ENCODE measurements at regions not wholly inside any gene's neighbourhood (a gene's known extent, or its start where the extent isn't known, plus 50 kb on each side); places are given as distances from the start of the nearest gene placed in this dataset.

DNA sequence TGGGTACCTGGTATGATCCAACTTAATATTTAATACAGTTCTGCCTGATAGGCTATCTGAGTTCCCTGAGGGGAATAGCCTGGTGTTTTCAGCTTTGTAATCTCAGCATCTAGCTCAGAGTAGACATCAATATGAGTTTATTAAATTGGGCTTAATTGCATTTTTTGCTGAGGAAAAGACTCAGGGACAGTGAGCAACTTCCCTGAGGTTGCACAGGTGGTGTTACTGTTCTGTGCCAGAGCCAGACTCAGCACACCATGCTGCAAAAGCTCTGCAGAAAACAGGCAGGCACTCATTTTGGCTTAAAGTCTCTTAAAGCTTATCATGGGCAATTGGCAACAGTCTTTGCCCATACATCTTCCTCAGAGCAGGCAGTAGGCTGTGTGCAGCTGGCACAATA is 90.5 kb upstream of the JUN start:
- Histone ChIP-seq H3K27ac (peak overlapping the region; percentile 1 to 81 (median 62)), H3K27me3 (no peaks in the 10 kb centered on the region), H3K4me1 (peaks cover 0 to 25% (median 3%) of the 10 kb centered on the region in 4 donors), H3K9me3 (no peaks in the 10 kb centered on the region), H3K36me3 (no peaks in the 10 kb centered on the region), H3K4me3 (no peak overlapping the region)
- TF ChIP-seq, protein P1, sequence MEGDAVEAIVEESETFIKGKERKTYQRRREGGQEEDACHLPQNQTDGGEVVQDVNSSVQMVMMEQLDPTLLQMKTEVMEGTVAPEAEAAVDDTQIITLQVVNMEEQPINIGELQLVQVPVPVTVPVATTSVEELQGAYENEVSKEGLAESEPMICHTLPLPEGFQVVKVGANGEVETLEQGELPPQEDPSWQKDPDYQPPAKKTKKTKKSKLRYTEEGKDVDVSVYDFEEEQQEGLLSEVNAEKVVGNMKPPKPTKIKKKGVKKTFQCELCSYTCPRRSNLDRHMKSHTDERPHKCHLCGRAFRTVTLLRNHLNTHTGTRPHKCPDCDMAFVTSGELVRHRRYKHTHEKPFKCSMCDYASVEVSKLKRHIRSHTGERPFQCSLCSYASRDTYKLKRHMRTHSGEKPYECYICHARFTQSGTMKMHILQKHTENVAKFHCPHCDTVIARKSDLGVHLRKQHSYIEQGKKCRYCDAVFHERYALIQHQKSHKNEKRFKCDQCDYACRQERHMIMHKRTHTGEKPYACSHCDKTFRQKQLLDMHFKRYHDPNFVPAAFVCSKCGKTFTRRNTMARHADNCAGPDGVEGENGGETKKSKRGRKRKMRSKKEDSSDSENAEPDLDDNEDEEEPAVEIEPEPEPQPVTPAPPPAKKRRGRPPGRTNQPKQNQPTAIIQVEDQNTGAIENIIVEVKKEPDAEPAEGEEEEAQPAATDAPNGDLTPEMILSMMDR (IDR thresholded peaks at IDR 0.05): no peak
- TF ChIP-seq EP300 (IDR thresholded peaks at IDR 0.05): no peak
- no peak for TF ChIP-seq POLR2A (IDR thresholded peaks at IDR 0.05)
- DNase-seq (ENCODE audit: low spot score in 2 of 2): no peak

GRCh38 chr1:58874757-58875755 is 91.2 kb upstream of the JUN start:
- no peaks in the 10 kb centered on the region for H3K27me3 ChIP-seq
- DNase-seq (ENCODE audit: low spot score in 2 of 2): peak in 1 of 2 donors; percentile 35
- no peaks in the 10 kb centered on the region for H3K9me3 ChIP-seq
- TF ChIP-seq POLR2A (IDR thresholded peaks at IDR 0.05) (no peak), EP300 (IDR thresholded peaks at IDR 0.05) (peak in 1 of 2 donors; percentile 76)
- TF ChIP-seq, protein P1 (IDR thresholded peaks at IDR 0.05): no peak
- WGBS, 2 donors: 41 to 50% methylated on average over 9 to 12 of the region's 12 CpGs
- H3K4me3 ChIP-seq: no peak overlapping the region
- no peaks in the 10 kb centered on the region for H3K36me3 ChIP-seq
- peaks cover 0 to 25% (median 3%) of the 10 kb centered on the region in 4 donors for H3K4me1 ChIP-seq
- H3K27ac ChIP-seq: peak overlapping the region; percentile 10 to 81 (median 62)

DNA sequence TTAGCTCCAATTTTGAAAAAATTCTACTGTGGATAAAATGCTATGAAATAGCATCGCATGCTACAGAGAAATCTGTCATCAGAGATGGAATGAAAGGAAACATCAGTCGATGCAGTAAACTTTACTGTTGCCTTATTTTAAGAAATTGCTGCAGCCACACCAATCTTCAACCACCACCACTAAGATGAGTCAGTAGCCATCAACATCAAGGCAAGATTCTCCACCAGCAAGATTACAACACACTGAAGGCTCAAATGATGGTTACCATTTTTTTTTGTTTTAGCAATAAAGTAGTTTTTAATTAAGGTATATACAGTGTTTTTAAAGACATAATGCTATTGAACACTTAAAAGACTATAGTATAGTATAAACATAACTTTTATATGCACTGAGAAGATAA is 95.6 kb upstream of the JUN start:
- H3K36me3 ChIP-seq: no peaks in the 10 kb centered on the region
- TF ChIP-seq POLR2A (IDR thresholded peaks at IDR 0.05) (no peak), EP300 (IDR thresholded peaks at IDR 0.05) (no peak)
- TF ChIP-seq, protein P1 (IDR thresholded peaks at IDR 0.05): no peak
- H3K27me3 ChIP-seq: no peaks in the 10 kb centered on the region
- no peaks in the 10 kb centered on the region for H3K9me3 ChIP-seq
- 95% methylated on average over 2 of the region's 2 CpGs for WGBS, 2 donors
- H3K27ac ChIP-seq: no peak overlapping the region
- no peak for DNase-seq (ENCODE audit: low spot score in 2 of 2)
- H3K4me1 ChIP-seq: peaks cover 1 to 33% (median 16%) of the 10 kb centered on the region in 4 donors
- no peak overlapping the region for H3K4me3 ChIP-seq

GRCh38 chr1:58880592-58880991 is 96.7 kb upstream of the JUN start:
- no peak for DNase-seq (ENCODE audit: low spot score in 2 of 2)
- H3K4me1 ChIP-seq: peaks cover 0 to 33% (median 25%) of the 10 kb centered on the region in 4 donors
- H3K9me3 ChIP-seq: no peaks in the 10 kb centered on the region
- H3K4me3 ChIP-seq: no peak overlapping the region
- no peak for TF ChIP-seq POLR2A (IDR thresholded peaks at IDR 0.05)
- TF ChIP-seq, protein P1 (IDR thresholded peaks at IDR 0.05): no peak
- TF ChIP-seq EP300 (IDR thresholded peaks at IDR 0.05): no peak
- no peaks in the 10 kb centered on the region for H3K36me3 ChIP-seq
- WGBS, 2 donors: 97 to 99% methylated on average over 2 of the region's 2 CpGs
- H3K27me3 ChIP-seq: no peaks in the 10 kb centered on the region
- H3K27ac ChIP-seq: no peak overlapping the region

DNA sequence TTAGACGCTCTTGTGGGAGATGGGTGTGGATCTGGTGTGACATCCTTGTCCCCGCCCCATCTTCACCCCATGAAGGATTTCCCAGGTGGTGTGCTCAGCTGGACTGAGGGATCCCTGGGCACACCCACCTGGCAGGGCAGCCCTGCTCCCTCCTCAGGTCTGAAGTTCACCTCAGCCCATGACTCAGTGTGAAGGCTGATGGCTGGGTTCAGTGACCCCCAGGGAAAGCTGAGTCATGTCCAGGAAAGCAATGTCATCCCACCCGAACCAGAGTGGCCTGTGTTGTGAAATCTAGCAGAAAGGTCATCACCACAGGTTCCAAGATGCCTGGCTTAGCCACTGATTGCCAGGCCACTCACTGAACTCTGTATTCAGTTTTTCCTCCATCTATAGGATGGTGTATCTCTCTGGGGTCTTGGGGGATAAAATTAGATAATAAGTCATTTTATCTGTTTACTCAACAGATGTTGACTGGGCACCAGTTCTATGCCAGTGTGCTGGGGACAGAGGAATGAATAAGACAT is 97.7 kb upstream of the JUN start:
- Histone ChIP-seq H3K27ac (peak overlapping the region in 1 of 4 donors; percentile 32), H3K9me3 (no peaks in the 10 kb centered on the region), H3K36me3 (no peaks in the 10 kb centered on the region), H3K27me3 (no peaks in the 10 kb centered on the region), H3K4me3 (no peak overlapping the region), H3K4me1 (peaks cover 0 to 40% (median 35%) of the 10 kb centered on the region in 4 donors)
- 48 to 65% methylated on average over 3 of the region's 3 CpGs for WGBS, 2 donors
- peak; percentile 39 to 72 for DNase-seq (ENCODE audit: low spot score in 2 of 2)
- TF ChIP-seq POLR2A (IDR thresholded peaks at IDR 0.05) (no peak), EP300 (IDR thresholded peaks at IDR 0.05) (peak in 1 of 2 donors; percentile 85)
- TF ChIP-seq, protein P1 (IDR thresholded peaks at IDR 0.05): peak in 1 of 5 experiments; percentile 0

Measured in tibial nerve (tissue), 4 donors.